ENCODE measurements at regions not wholly inside any gene's neighbourhood (a gene's known extent, or its start where the extent isn't known, plus 50 kb on each side); places are given as distances from the start of the nearest gene placed in this dataset.

- WGBS: 32% methylated on average over 2 of the region's 2 CpGs
- H3K4me3 ChIP-seq (ENCODE audit: low read length in 2 of 2): no peak overlapping the region
- no peaks in the 10 kb centered on the region for H3K4me1 ChIP-seq (ENCODE audit: control insufficient read depth in 2 of 2, insufficient read depth in 2 of 2, low read length in 2 of 2)
- no peak overlapping the region for H3K27ac ChIP-seq (ENCODE audit: low read depth in 1 of 2, low read length in 1 of 2)
- no peaks in the 10 kb centered on the region for H3K27me3 ChIP-seq (ENCODE audit: control insufficient read depth in 2 of 2, insufficient read depth in 1 of 2, low read length in 1 of 2)
- DNase-seq (ENCODE audit: low read depth in 6 of 9, low spot score in 9 of 9): no peak
- H3K9me3 ChIP-seq (ENCODE audit: control insufficient read depth in 2 of 2, insufficient read depth in 1 of 2, low read length in 1 of 2): no peaks in the 10 kb centered on the region
- no peaks in the 10 kb centered on the region for H3K36me3 ChIP-seq (ENCODE audit: control insufficient read depth in 2 of 2, insufficient read depth in 2 of 2, low read length in 1 of 2)
These were observed 138.7 kb downstream of the FAM204A start for GRCh38 chr10:118203461-118203860.

DNA sequence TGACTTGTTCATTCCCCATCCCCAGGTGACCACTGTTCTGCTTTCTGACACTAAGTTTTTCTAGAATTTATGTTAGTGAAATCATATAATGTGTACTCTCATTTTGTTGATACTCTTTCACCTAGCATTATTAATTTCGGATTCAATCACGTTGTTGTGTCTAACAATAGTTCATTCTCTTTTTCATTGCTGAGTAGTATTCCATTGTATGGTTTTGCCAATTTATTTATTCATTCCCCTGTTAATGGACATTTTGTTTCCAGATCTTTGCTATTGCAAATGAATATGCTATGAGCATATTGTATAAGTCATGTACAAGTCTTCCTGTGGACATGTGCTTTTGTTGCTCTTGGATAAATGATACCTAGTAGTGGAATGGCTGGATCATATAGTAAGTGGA is 146.4 kb downstream of the FAM204A start:
- Histone ChIP-seq H3K9me3 (ENCODE audit: control insufficient read depth in 2 of 2, insufficient read depth in 1 of 2, low read length in 1 of 2) (no peaks in the 10 kb centered on the region), H3K4me1 (ENCODE audit: control insufficient read depth in 2 of 2, insufficient read depth in 2 of 2, low read length in 2 of 2) (no peaks in the 10 kb centered on the region), H3K4me3 (ENCODE audit: low read length in 2 of 2) (no peak overlapping the region), H3K27ac (ENCODE audit: low read depth in 1 of 2, low read length in 1 of 2) (no peak overlapping the region), H3K36me3 (ENCODE audit: control insufficient read depth in 2 of 2, insufficient read depth in 2 of 2, low read length in 1 of 2) (no peaks in the 10 kb centered on the region), H3K27me3 (ENCODE audit: control insufficient read depth in 2 of 2, insufficient read depth in 1 of 2, low read length in 1 of 2) (no peaks in the 10 kb centered on the region)
- no peak for DNase-seq (ENCODE audit: low read depth in 6 of 9, low spot score in 9 of 9)
- WGBS: 80% methylated on average over 2 of the region's 2 CpGs

- no peaks in the 10 kb centered on the region for H3K4me1 ChIP-seq (ENCODE audit: control insufficient read depth in 2 of 2, insufficient read depth in 2 of 2, low read length in 2 of 2)
- 92% methylated on average over 4 of the region's 4 CpGs for WGBS
- no peak overlapping the region for H3K4me3 ChIP-seq (ENCODE audit: low read length in 2 of 2)
- no peak for DNase-seq (ENCODE audit: low read depth in 6 of 9, low spot score in 9 of 9)
- H3K27me3 ChIP-seq (ENCODE audit: control insufficient read depth in 2 of 2, insufficient read depth in 1 of 2, low read length in 1 of 2): no peaks in the 10 kb centered on the region
- no peak overlapping the region for H3K27ac ChIP-seq (ENCODE audit: low read depth in 1 of 2, low read length in 1 of 2)
- no peaks in the 10 kb centered on the region for H3K36me3 ChIP-seq (ENCODE audit: control insufficient read depth in 2 of 2, insufficient read depth in 2 of 2, low read length in 1 of 2)
- H3K9me3 ChIP-seq (ENCODE audit: control insufficient read depth in 2 of 2, insufficient read depth in 1 of 2, low read length in 1 of 2): no peaks in the 10 kb centered on the region
These were observed 146.9 kb upstream of the RAB11FIP2 start for GRCh38 chr10:118193642-118194041.

GRCh38 chr10:118181021-118181420 is 134.3 kb upstream of the RAB11FIP2 start:
- H3K27ac ChIP-seq (ENCODE audit: low read depth in 1 of 2, low read length in 1 of 2): no peak overlapping the region
- H3K36me3 ChIP-seq (ENCODE audit: control insufficient read depth in 2 of 2, insufficient read depth in 2 of 2, low read length in 1 of 2): no peaks in the 10 kb centered on the region
- 92% methylated on average over 1 of the region's 1 CpG for WGBS
- no peak overlapping the region for H3K4me3 ChIP-seq (ENCODE audit: low read length in 2 of 2)
- no peaks in the 10 kb centered on the region for H3K27me3 ChIP-seq (ENCODE audit: control insufficient read depth in 2 of 2, insufficient read depth in 1 of 2, low read length in 1 of 2)
- H3K4me1 ChIP-seq (ENCODE audit: control insufficient read depth in 2 of 2, insufficient read depth in 2 of 2, low read length in 2 of 2): no peaks in the 10 kb centered on the region
- DNase-seq (ENCODE audit: low read depth in 6 of 9, low spot score in 9 of 9): no peak
- H3K9me3 ChIP-seq (ENCODE audit: control insufficient read depth in 2 of 2, insufficient read depth in 1 of 2, low read length in 1 of 2): peaks cover 0 to 2% of the 10 kb centered on the region in 2 donors

GRCh38 chr10:118175148-118175547 is 128.4 kb upstream of the RAB11FIP2 start:
- Histone ChIP-seq H3K36me3 (ENCODE audit: control insufficient read depth in 2 of 2, insufficient read depth in 2 of 2, low read length in 1 of 2) (no peaks in the 10 kb centered on the region), H3K9me3 (ENCODE audit: control insufficient read depth in 2 of 2, insufficient read depth in 1 of 2, low read length in 1 of 2) (no peaks in the 10 kb centered on the region), H3K4me3 (ENCODE audit: low read length in 2 of 2) (no peak overlapping the region), H3K27ac (ENCODE audit: low read depth in 1 of 2, low read length in 1 of 2) (no peak overlapping the region), H3K4me1 (ENCODE audit: control insufficient read depth in 2 of 2, insufficient read depth in 2 of 2, low read length in 2 of 2) (no peaks in the 10 kb centered on the region), H3K27me3 (ENCODE audit: control insufficient read depth in 2 of 2, insufficient read depth in 1 of 2, low read length in 1 of 2) (no peaks in the 10 kb centered on the region)
- WGBS: 84% methylated on average over 2 of the region's 2 CpGs
- DNase-seq (ENCODE audit: low read depth in 6 of 9, low spot score in 9 of 9): no peak

DNA sequence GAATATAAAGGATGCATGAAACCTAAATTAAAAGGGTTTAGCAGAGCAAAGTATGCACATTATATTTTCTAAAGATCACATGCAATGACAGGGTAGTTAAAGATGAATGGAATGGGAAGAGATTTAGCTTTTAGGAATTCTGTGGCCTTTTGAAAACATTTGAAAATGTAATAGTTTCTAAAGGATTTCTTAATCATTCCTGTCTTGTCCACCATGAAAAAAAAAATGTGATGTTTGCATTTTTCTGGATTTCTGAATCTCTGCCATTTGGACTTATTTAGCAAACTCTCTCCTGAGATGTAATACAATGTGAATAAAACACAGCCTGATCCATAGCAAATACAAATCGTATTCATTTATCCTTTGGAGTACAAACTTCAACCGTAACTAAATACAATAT is 126.6 kb upstream of the RAB11FIP2 start:
- Histone ChIP-seq H3K9me3 (ENCODE audit: control insufficient read depth in 2 of 2, insufficient read depth in 1 of 2, low read length in 1 of 2) (no peaks in the 10 kb centered on the region), H3K27ac (ENCODE audit: low read depth in 1 of 2, low read length in 1 of 2) (no peak overlapping the region), H3K4me1 (ENCODE audit: control insufficient read depth in 2 of 2, insufficient read depth in 2 of 2, low read length in 2 of 2) (no peaks in the 10 kb centered on the region), H3K36me3 (ENCODE audit: control insufficient read depth in 2 of 2, insufficient read depth in 2 of 2, low read length in 1 of 2) (no peaks in the 10 kb centered on the region), H3K27me3 (ENCODE audit: control insufficient read depth in 2 of 2, insufficient read depth in 1 of 2, low read length in 1 of 2) (no peaks in the 10 kb centered on the region), H3K4me3 (ENCODE audit: low read length in 2 of 2) (no peak overlapping the region)
- no peak for DNase-seq (ENCODE audit: low read depth in 6 of 9, low spot score in 9 of 9)
- 97% methylated on average over 2 of the region's 2 CpGs for WGBS

GRCh38 chr10:118171861-118172260 is 125.1 kb upstream of the RAB11FIP2 start:
- Histone ChIP-seq H3K9me3 (ENCODE audit: control insufficient read depth in 2 of 2, insufficient read depth in 1 of 2, low read length in 1 of 2) (no peaks in the 10 kb centered on the region), H3K36me3 (ENCODE audit: control insufficient read depth in 2 of 2, insufficient read depth in 2 of 2, low read length in 1 of 2) (no peaks in the 10 kb centered on the region), H3K4me1 (ENCODE audit: control insufficient read depth in 2 of 2, insufficient read depth in 2 of 2, low read length in 2 of 2) (no peaks in the 10 kb centered on the region), H3K4me3 (ENCODE audit: low read length in 2 of 2) (no peak overlapping the region), H3K27me3 (ENCODE audit: control insufficient read depth in 2 of 2, insufficient read depth in 1 of 2, low read length in 1 of 2) (no peaks in the 10 kb centered on the region), H3K27ac (ENCODE audit: low read depth in 1 of 2, low read length in 1 of 2) (no peak overlapping the region)
- DNase-seq (ENCODE audit: low read depth in 6 of 9, low spot score in 9 of 9): no peak
- 92% methylated on average over 1 of the region's 1 CpG for WGBS

- 90% methylated on average over 4 of the region's 4 CpGs for WGBS
- no peaks in the 10 kb centered on the region for H3K27me3 ChIP-seq (ENCODE audit: control insufficient read depth in 2 of 2, insufficient read depth in 1 of 2, low read length in 1 of 2)
- no peaks in the 10 kb centered on the region for H3K4me1 ChIP-seq (ENCODE audit: control insufficient read depth in 2 of 2, insufficient read depth in 2 of 2, low read length in 2 of 2)
- no peaks in the 10 kb centered on the region for H3K9me3 ChIP-seq (ENCODE audit: control insufficient read depth in 2 of 2, insufficient read depth in 1 of 2, low read length in 1 of 2)
- H3K4me3 ChIP-seq (ENCODE audit: low read length in 2 of 2): no peak overlapping the region
- no peak for DNase-seq (ENCODE audit: low read depth in 6 of 9, low spot score in 9 of 9)
- no peaks in the 10 kb centered on the region for H3K36me3 ChIP-seq (ENCODE audit: control insufficient read depth in 2 of 2, insufficient read depth in 2 of 2, low read length in 1 of 2)
- H3K27ac ChIP-seq (ENCODE audit: low read depth in 1 of 2, low read length in 1 of 2): no peak overlapping the region
These were observed 120.4 kb upstream of the RAB11FIP2 start for GRCh38 chr10:118167056-118167700.

GRCh38 chr10:118163217-118163616 is 116.5 kb upstream of the RAB11FIP2 start:
- H3K4me1 ChIP-seq (ENCODE audit: control insufficient read depth in 2 of 2, insufficient read depth in 2 of 2, low read length in 2 of 2): no peaks in the 10 kb centered on the region
- H3K36me3 ChIP-seq (ENCODE audit: control insufficient read depth in 2 of 2, insufficient read depth in 2 of 2, low read length in 1 of 2): no peaks in the 10 kb centered on the region
- DNase-seq (ENCODE audit: low read depth in 6 of 9, low spot score in 9 of 9): no peak
- 93% methylated on average over 6 of the region's 6 CpGs for WGBS
- H3K9me3 ChIP-seq (ENCODE audit: control insufficient read depth in 2 of 2, insufficient read depth in 1 of 2, low read length in 1 of 2): no peaks in the 10 kb centered on the region
- H3K27me3 ChIP-seq (ENCODE audit: control insufficient read depth in 2 of 2, insufficient read depth in 1 of 2, low read length in 1 of 2): no peaks in the 10 kb centered on the region
- H3K27ac ChIP-seq (ENCODE audit: low read depth in 1 of 2, low read length in 1 of 2): no peak overlapping the region
- no peak overlapping the region for H3K4me3 ChIP-seq (ENCODE audit: low read length in 2 of 2)

Data from thymus (tissue), 11 donors.